K562 (cell line): ENCODE measurements at regions not wholly inside any gene's neighbourhood (a gene's known extent, or its start where the extent isn't known, plus 50 kb on each side); places are given as distances from the start of the nearest gene placed in this dataset.
A peak's percentile ranks its signal among the peaks of the same experiment; 100 is the strongest.

Experiments used
- ATAC-seq: fragments of 200-7000 bp; cut with Tn5 transposase; 3 replicates; pipeline ENCODE4 v1.9.1; 2020; ENCODE audit warnings: moderate library complexity
- BruUV-seq: library from RNA; stranded (reverse); fragments of 400-500 nt; replicated peaks from 2 replicates; lab custom pipeline; 2021; lab: Mats Ljungman, UMichigan
- CTCF ChIA-PET: fragments of 300-600 bp; formaldehyde crosslinking; extraction: SDS; loops from one replicate; lab custom pipeline; 2021; ENCODE audit warnings: low intra/inter-chr PET ratio; lab: Yijun Ruan, JAX
- POLR2A ChIA-PET: fragments of 300-600, 350-650 bp; sonication (Branson Sonifier 250); formaldehyde crosslinking; extraction: SDS; loops from one replicate; lab custom pipeline; 2021; ENCODE audit warnings: antibody characterized with exemption, inconsistent platforms; lab: Yijun Ruan, JAX
- DNase-seq, 4 experiments: peaks; one replicate each; pipeline versions ENCODE4 v3.0.0 to v3.0.0-alpha.2; 2011 to 2018; ENCODE audit warnings: low spot score in 3 of 4, mixed read lengths in 3 of 4; ENCODE audit errors: extremely low read depth in 1 of 4
- FAIRE-seq: peaks from 2 replicates; lab custom pipeline; 2011; peaks lifted over from hg19 to GRCh38; lab: Jason Lieb, UNC
- H2AFZ ChIP-seq: 2 replicates; pipeline ENCODE4 v1.6.0; 2011; ENCODE audit warnings: low read depth, low read length, control low read depth, inconsistent platforms
- H3K27ac ChIP-seq: fragments of 200-600 bp; 3 replicates; pipeline ENCODE4 v1.8.0; 2011; ENCODE audit warnings: low read depth, mild to moderate bottlenecking, control low read depth, inconsistent platforms, low read length, moderate library complexity, mixed read lengths; ENCODE audit errors: extremely low read depth
- H3K27me3 ChIP-seq, 2 experiments: fragments of 300-600 bp in 1 of 2; 2 replicates in 1 of 2; 3 replicates in 1 of 2; pipeline versions ENCODE4 v1.6.0 to v1.8.0; 2011; ENCODE audit warnings: inconsistent platforms in 2 of 2, low read length in 2 of 2, mild to moderate bottlenecking in 1 of 2, mixed read lengths in 1 of 2, moderate library complexity in 1 of 2; ENCODE audit not compliant: control insufficient read depth in 2 of 2, insufficient read depth in 2 of 2
- H3K36me3 ChIP-seq: fragments of 300-600 bp; 3 replicates; pipeline ENCODE4 v1.8.0; 2011; ENCODE audit warnings: mild to moderate bottlenecking, low read length, inconsistent platforms; ENCODE audit not compliant: control insufficient read depth, insufficient read depth
- H3K4me1 ChIP-seq, 2 experiments: fragments of 200-600 bp in 1 of 2; replicated peaks in 1 of 2; 2 replicates in 1 of 2; 3 replicates in 1 of 2; pipeline versions ENCODE4 v1.5.1 to v1.8.0; 2011; ENCODE audit warnings: inconsistent platforms in 2 of 2, low read length in 2 of 2, mild to moderate bottlenecking in 1 of 2, mixed read lengths in 1 of 2, moderate library complexity in 1 of 2; ENCODE audit not compliant: control insufficient read depth in 2 of 2, insufficient read depth in 2 of 2
- H3K4me2 ChIP-seq: 2 replicates; pipeline ENCODE4 v1.6.1; 2011; ENCODE audit warnings: low read length, control low read depth, inconsistent platforms, mixed read lengths; ENCODE audit not compliant: insufficient read depth
- H3K4me3 ChIP-seq: fragments of 200-600 bp; sonication (generic), shearing (Covaris generic); 2 replicates; pipeline ENCODE4 v1.5.1; 2016; ENCODE audit warnings: control low read depth, inconsistent platforms
- H3K79me2 ChIP-seq: fragments of 200-600 bp; 3 replicates; pipeline ENCODE4 v1.8.0; 2011; ENCODE audit warnings: low read length, inconsistent platforms; ENCODE audit not compliant: control insufficient read depth, insufficient read depth
- H3K9ac ChIP-seq, 2 experiments: 2 replicates each; pipeline versions ENCODE4 v1.6.0 to v1.6.1; 2011; ENCODE audit warnings: low read depth in 2 of 2, low read length in 2 of 2, control low read depth in 1 of 2, inconsistent platforms in 1 of 2, mild to moderate bottlenecking in 1 of 2, mixed read lengths in 1 of 2; ENCODE audit not compliant: insufficient read depth in 1 of 2
- H3K9me1 ChIP-seq: one replicate; pipeline ENCODE4 v1.6.0; 2011; ENCODE audit warnings: inconsistent platforms, mild to moderate bottlenecking, low read length, moderate library complexity; ENCODE audit not compliant: control insufficient read depth, insufficient read depth
- H3K9me3 ChIP-seq: replicated peaks from 2 replicates; pipeline ENCODE4 v1.5.1; 2011; ENCODE audit warnings: low read depth, low read length, inconsistent platforms; ENCODE audit not compliant: control insufficient read depth, insufficient read depth
- H4K20me1 ChIP-seq: replicated peaks from 2 replicates; pipeline ENCODE4 v1.6.1; 2011; ENCODE audit warnings: low read length, inconsistent platforms, mixed read lengths; ENCODE audit not compliant: control insufficient read depth, insufficient read depth
- ARID4B ChIP-seq: sonication (generic); formaldehyde crosslinking; IDR thresholded peaks from 2 replicates; pipeline ENCODE4 v1.8.0; 2022; ENCODE audit warnings: mild to moderate bottlenecking, missing genetic modification reagents
- E2F5 ChIP-seq: sonication (generic); formaldehyde crosslinking; IDR thresholded peaks from 2 replicates; pipeline ENCODE4 v1.8.0; 2022; ENCODE audit warnings: mild to moderate bottlenecking, missing genetic modification reagents
- RERE ChIP-seq: sonication (generic); formaldehyde crosslinking; IDR thresholded peaks from 2 replicates; pipeline ENCODE4 v1.8.0; 2023; ENCODE audit warnings: missing genetic modification reagents, mild to moderate bottlenecking, borderline replicate concordance
- TFE3 ChIP-seq: fragments of 450-650 bp; formaldehyde crosslinking; IDR thresholded peaks from 2 replicates; pipeline ENCODE4 v1.4.0; 2020; ENCODE audit warnings: mild to moderate bottlenecking, mixed read lengths
- ZNF75A ChIP-seq: fragments of 450-650 bp; formaldehyde crosslinking; IDR thresholded peaks from 2 replicates; pipeline ENCODE4 v1.4.0; 2020; ENCODE audit warnings: mild to moderate bottlenecking
- WGBS: fragments of 100-300 bp; shearing (Covaris generic); methylation state at CpG from one replicate; pipeline ENCODE4 v1.1.6; 2016; ENCODE audit warnings: low coverage, mixed read lengths; ENCODE audit not compliant: insufficient coverage; ENCODE audit errors: missing lambda C conversion rate; 5-methylcytosine and 5-hydroxymethylcytosine counted together
- in situ Hi-C: fragments of 300-500 bp; cut with MboI; formaldehyde crosslinking; loops from 4 replicates; pipeline ENCODE4 v1.15.0; 2018; ENCODE audit warnings: inconsistent platforms, mixed read lengths
- intact Hi-C: fragments of 100-400 bp; cut with micrococcal nuclease; formaldehyde crosslinking; loops from 2 replicates; pipeline ENCODE4 v1.14.2; 2022

- Histone ChIP-seq H3K79me2 (no peaks in the 10 kb centered on the region), H3K36me3 (no peaks in the 10 kb centered on the region), H3K9ac (no peak overlapping the region; a peak in 1 of 4 replicates), H3K9me1 (no peaks in the 10 kb centered on the region), H2AFZ (peak overlapping the region; percentile 59), H3K4me2 (no peak overlapping the region), H4K20me1 (no peaks in the 10 kb centered on the region), H3K27ac (no peak overlapping the region), H3K4me1 (no peaks in the 10 kb centered on the region; a peak in 1 of 5 replicates), H3K9me3 (no peaks in the 10 kb centered on the region; the same call in none of the 2 replicates), H3K27me3 (no peaks in the 10 kb centered on the region), H3K4me3 (no peak overlapping the region)
- WGBS, result 61% methylated on average over 4 of the region's 6 CpGs
- ATAC-seq (no peak), FAIRE-seq (no peak), DNase-seq (no peak)
- ChIA-PET POLR2A (no interaction called here), CTCF (no interaction called here)
- in situ Hi-C loops, result no loop called here
- intact Hi-C loops, result no loop called here
- no TSS peak for BruUV-seq
- TF ChIP-seq TFE3 (CRISPR knock-in tag), result no peak
- no peak for TF ChIP-seq ARID4B (CRISPR knock-in tag)
- no peak for TF ChIP-seq RERE
- no peak for TF ChIP-seq E2F5 (CRISPR knock-in tag)
- TF ChIP-seq ZNF75A, result no peak
Observed at GRCh38 chr2:195503208-195503607, 153.8 kb upstream of the SLC39A10 start.
